MM.1S (cell line): ENCODE measurements at regions not wholly inside any gene's neighbourhood (a gene's known extent, or its start where the extent isn't known, plus 50 kb on each side); places are given as distances from the start of the nearest gene placed in this dataset.

ENCODE experiments used
- DNase-seq: peaks from one replicate; pipeline ENCODE4 v3.0.0-alpha.2; 2015
- H2AFZ ChIP-seq: fragments of 300-600 bp; sonication (generic); 2 replicates; pipeline ENCODE4 v1.6.0; 2016; ENCODE audit warnings: antibody characterized with exemption, low read length
- H3F3A ChIP-seq: fragments of 300-600 bp; sonication (generic); 2 replicates; pipeline ENCODE4 v1.6.1; 2016; ENCODE audit warnings: mild to moderate bottlenecking, antibody characterized with exemption, low read length, moderate library complexity, mixed read lengths; ENCODE audit not compliant: insufficient read depth
- H3K27ac ChIP-seq: fragments of 300-600 bp; sonication (generic); 2 replicates; pipeline ENCODE4 v1.5.1; 2016; ENCODE audit warnings: mild to moderate bottlenecking, low read length
- H3K27me3 ChIP-seq: fragments of 300-600 bp; sonication (generic); replicated peaks from 2 replicates; pipeline ENCODE4 v1.6.0; 2016; ENCODE audit warnings: low read length; ENCODE audit not compliant: insufficient read depth
- H3K36me3 ChIP-seq: fragments of 300-600 bp; sonication (generic); replicated peaks from 2 replicates; pipeline ENCODE4 v1.6.1; 2016; ENCODE audit warnings: mild to moderate bottlenecking, low read length, mixed read lengths; ENCODE audit not compliant: insufficient read depth
- H3K4me1 ChIP-seq: fragments of 300-600 bp; sonication (generic); 2 replicates; pipeline ENCODE4 v1.6.1; 2016; ENCODE audit warnings: low read length, mixed read lengths
- H3K4me2 ChIP-seq: fragments of 300-600 bp; sonication (generic); 2 replicates; pipeline ENCODE4 v1.6.0; 2016; ENCODE audit warnings: low read depth, low read length
- H3K4me3 ChIP-seq: fragments of 300-600 bp; sonication (generic); 2 replicates; pipeline ENCODE4 v1.5.1; 2016; ENCODE audit warnings: low read length, mixed read lengths
- H3K79me2 ChIP-seq: fragments of 300-600 bp; sonication (generic); 2 replicates; pipeline ENCODE4 v1.6.1; 2016; ENCODE audit warnings: mixed run types, low read length, mixed read lengths
- H3K9ac ChIP-seq: fragments of 300-600 bp; sonication (generic); 2 replicates; pipeline ENCODE4 v1.6.1; 2016; ENCODE audit warnings: low read length, mixed read lengths
- H3K9me2 ChIP-seq: fragments of 300-600 bp; sonication (generic); replicated peaks from 2 replicates; pipeline ENCODE4 v1.6.1; 2016; ENCODE audit warnings: mild to moderate bottlenecking, low read length, mixed read lengths; ENCODE audit not compliant: insufficient read depth
- H3K9me3 ChIP-seq: fragments of 300-600 bp; sonication (generic); replicated peaks from 2 replicates; pipeline ENCODE4 v1.6.1; 2016; ENCODE audit warnings: mild to moderate bottlenecking, low read length, mixed read lengths; ENCODE audit not compliant: insufficient read depth
- H4K20me1 ChIP-seq: fragments of 300-600 bp; sonication (generic); 2 replicates; pipeline ENCODE4 v1.6.1; 2016; ENCODE audit warnings: mild to moderate bottlenecking, low read length, moderate library complexity, mixed read lengths; ENCODE audit not compliant: insufficient read depth
- EZH2 ChIP-seq: fragments of 300-600 bp; sonication (generic); optimal IDR thresholded peaks from 2 replicates; pipeline ENCODE3; 2017; ENCODE audit warnings: low read depth, mild to moderate bottlenecking, antibody characterized with exemption, low read length, mixed read lengths
- EZH2phosphoT487 ChIP-seq: fragments of 300-600 bp; sonication (generic); IDR thresholded peaks from 2 replicates; pipeline ENCODE4 v1.6.1; 2018; ENCODE audit warnings: antibody characterized with exemption, low read length
- TF ChIP-seq, protein P1 (sequence below): fragments of 300-600 bp; sonication (generic); IDR thresholded peaks from 2 replicates; pipeline ENCODE4 v1.5.1; 2016; ENCODE audit warnings: antibody characterized with exemption, low read length, mixed read lengths

GRCh38 chr21:43322805-43323204 is 104.1 kb downstream of the SIK1 start:
- no peaks in the 10 kb centered on the region for H3K79me2 ChIP-seq
- TF ChIP-seq, protein P1, sequence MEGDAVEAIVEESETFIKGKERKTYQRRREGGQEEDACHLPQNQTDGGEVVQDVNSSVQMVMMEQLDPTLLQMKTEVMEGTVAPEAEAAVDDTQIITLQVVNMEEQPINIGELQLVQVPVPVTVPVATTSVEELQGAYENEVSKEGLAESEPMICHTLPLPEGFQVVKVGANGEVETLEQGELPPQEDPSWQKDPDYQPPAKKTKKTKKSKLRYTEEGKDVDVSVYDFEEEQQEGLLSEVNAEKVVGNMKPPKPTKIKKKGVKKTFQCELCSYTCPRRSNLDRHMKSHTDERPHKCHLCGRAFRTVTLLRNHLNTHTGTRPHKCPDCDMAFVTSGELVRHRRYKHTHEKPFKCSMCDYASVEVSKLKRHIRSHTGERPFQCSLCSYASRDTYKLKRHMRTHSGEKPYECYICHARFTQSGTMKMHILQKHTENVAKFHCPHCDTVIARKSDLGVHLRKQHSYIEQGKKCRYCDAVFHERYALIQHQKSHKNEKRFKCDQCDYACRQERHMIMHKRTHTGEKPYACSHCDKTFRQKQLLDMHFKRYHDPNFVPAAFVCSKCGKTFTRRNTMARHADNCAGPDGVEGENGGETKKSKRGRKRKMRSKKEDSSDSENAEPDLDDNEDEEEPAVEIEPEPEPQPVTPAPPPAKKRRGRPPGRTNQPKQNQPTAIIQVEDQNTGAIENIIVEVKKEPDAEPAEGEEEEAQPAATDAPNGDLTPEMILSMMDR = no peak
- no peak for TF ChIP-seq EZH2phosphoT487
- no peak for TF ChIP-seq EZH2
- peaks cover 16% of the 10 kb centered on the region for H3F3A ChIP-seq
- no peak overlapping the region for H3K4me3 ChIP-seq
- DNase-seq = no peak
- no peak overlapping the region for H2AFZ ChIP-seq
- no peaks in the 10 kb centered on the region for H3K9me3 ChIP-seq
- no peak overlapping the region for H3K27ac ChIP-seq
- peaks cover 29% of the 10 kb centered on the region for H3K4me1 ChIP-seq
- no peaks in the 10 kb centered on the region for H4K20me1 ChIP-seq
- H3K9ac ChIP-seq = no peak overlapping the region
- H3K9me2 ChIP-seq = no peaks in the 10 kb centered on the region
- no peak overlapping the region for H3K4me2 ChIP-seq
- H3K36me3 ChIP-seq = no peaks in the 10 kb centered on the region
- H3K27me3 ChIP-seq = no peaks in the 10 kb centered on the region

DNA sequence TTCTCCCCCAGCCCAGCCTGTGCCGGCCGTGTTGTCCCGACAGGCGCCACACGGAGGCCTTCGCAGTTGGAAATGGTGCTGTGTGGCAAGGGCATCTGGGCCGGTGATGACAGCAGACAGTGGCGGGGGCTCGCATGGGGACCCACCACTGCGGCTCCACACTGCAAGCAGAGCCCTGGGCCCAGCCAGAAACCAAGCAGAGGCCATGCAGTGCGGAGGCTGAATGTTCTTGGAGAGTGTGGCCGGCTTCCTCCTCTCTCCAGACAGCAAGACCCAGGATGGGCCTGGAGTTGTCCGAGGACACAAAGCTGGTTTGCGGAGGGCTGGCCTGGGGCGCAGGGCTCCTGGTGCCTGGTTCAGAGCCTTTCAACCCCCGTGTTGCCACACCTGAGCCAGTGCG is 104.6 kb downstream of the SIK1 start:
- Histone ChIP-seq H2AFZ (no peak overlapping the region), H3K27me3 (no peaks in the 10 kb centered on the region), H3K36me3 (no peaks in the 10 kb centered on the region), H3K4me3 (no peak overlapping the region), H3K4me2 (no peak overlapping the region), H3K27ac (no peak overlapping the region), H3K79me2 (no peaks in the 10 kb centered on the region), H3K9me3 (no peaks in the 10 kb centered on the region), H3F3A (peaks cover 16% of the 10 kb centered on the region), H3K4me1 (peaks cover 29% of the 10 kb centered on the region), H3K9me2 (no peaks in the 10 kb centered on the region), H3K9ac (no peak overlapping the region), H4K20me1 (no peaks in the 10 kb centered on the region)
- DNase-seq = no peak
- TF ChIP-seq EZH2 (no peak), EZH2phosphoT487 (no peak)
- TF ChIP-seq, protein P1 = no peak

DNA sequence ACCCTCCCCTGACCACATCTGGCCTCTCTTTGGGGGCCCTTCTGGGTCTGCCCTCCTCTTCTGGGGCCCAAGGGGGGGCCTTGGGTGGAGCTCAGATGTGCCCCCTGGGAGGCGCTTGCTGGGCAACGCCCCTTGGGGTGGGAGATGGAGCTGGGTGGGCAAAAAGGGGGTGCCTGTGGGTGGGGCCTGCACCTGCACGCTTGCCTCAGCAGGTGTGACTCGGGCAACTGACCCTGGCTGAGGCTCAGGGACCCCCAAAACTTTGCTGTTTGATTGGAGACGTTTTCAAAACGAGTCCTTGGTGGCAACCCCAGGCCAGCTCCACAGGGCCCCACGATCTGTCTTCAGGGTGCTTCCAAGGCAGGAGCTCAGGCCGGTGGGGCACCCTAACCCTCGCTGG is 105.3 kb downstream of the SIK1 start:
- Histone ChIP-seq H3K27ac (no peak overlapping the region), H4K20me1 (no peaks in the 10 kb centered on the region), H3K79me2 (no peaks in the 10 kb centered on the region), H3K27me3 (no peaks in the 10 kb centered on the region), H3K9me3 (no peaks in the 10 kb centered on the region), H2AFZ (no peak overlapping the region), H3F3A (peaks cover 15% of the 10 kb centered on the region), H3K4me1 (peaks cover 23% of the 10 kb centered on the region), H3K4me3 (no peak overlapping the region), H3K9ac (no peak overlapping the region), H3K4me2 (no peak overlapping the region), H3K9me2 (no peaks in the 10 kb centered on the region), H3K36me3 (no peaks in the 10 kb centered on the region)
- TF ChIP-seq EZH2phosphoT487 = no peak
- TF ChIP-seq, protein P1 = no peak
- TF ChIP-seq EZH2 = no peak
- no peak for DNase-seq
